ENCODE measurements at regions not wholly inside any gene's neighbourhood (a gene's known extent, or its start where the extent isn't known, plus 50 kb on each side); places are given as distances from the start of the nearest gene placed in this dataset.
A peak's percentile ranks its signal among the peaks of the same experiment; 100 is the strongest.
"Not testable (repeated sequence)": the region's sequence is repeated elsewhere in the genome, so short reads cannot be mapped to it uniquely, and the experiment has no call there.

DNA sequence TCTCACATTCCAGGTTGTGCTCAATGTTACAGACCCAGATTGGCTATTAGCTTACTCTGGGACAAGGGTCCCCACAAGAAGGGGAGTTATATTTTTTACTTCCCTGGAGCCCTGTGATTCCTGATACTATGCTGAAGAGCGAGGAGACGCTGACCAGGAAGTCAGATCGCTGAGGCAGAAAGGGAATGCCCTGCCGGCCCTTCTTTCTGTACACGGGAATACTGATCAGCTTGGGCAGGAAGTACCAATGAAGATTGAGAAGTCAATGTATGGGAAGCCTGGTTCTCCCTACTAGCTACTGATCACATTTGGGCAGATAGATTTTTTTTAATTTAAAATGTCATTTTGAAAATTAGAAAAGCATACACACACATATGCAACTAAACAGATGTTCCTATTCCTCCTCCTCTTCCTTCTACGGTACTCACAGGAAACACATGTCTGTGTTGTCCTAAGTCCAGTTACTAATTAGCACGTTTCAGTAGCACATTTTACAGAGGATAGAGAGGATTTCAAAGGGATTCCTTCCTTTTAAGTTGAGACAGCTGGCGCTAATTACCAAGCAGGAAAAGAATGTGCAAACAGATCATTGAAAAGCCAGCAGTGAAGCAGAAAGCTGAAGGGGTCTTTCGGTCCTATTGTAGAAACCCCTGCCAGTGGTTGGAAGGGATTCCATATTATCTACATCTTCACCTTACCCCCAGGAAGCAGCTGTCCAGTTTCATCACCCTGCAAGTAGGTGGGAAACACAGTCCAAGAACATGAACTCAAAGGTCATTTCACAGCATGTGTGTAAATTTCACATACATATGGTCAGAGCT, 292.4 kb downstream of the DUSP6 start:
- DNase-seq = no peak

DNA sequence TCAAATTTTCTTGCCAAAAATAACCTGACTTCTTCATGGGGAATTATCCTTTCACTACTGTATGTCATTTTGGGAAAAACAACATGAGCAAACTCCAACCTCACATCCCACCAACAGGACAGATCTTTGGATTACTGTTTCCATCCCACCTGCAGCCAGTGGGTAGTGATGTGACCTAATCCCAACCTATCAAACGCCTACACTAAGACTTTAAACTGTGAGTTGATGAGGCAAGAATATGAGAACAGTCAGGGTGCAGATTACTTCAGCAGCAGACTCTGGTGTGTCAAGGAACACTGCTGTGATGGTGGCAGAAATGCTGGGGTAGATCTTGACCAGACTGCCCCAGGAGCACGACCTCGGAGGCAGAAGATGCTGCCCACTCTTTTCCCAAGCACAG, 293.2 kb downstream of the DUSP6 start:
- DNase-seq = no peak

DNA sequence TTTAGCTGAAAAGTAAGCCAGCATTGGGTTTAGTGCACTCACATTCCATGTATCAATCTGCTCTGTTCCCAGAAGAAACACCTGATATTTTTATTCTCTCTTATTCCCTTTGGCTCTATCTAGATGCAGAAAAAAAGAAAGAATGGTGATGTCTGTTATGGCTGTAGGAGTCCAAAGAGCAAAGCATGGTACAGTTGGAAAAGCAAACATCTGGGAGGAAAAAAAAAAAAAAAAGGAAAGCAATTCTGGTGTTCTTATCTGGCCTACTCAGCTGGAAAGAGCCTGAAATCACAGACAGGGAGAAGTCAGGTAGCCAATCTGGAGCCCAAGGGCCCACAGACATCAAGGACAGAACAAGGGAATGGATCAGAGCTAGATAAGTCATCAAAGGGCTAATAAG, 293.9 kb downstream of the DUSP6 start:
- no peak for DNase-seq

DNA sequence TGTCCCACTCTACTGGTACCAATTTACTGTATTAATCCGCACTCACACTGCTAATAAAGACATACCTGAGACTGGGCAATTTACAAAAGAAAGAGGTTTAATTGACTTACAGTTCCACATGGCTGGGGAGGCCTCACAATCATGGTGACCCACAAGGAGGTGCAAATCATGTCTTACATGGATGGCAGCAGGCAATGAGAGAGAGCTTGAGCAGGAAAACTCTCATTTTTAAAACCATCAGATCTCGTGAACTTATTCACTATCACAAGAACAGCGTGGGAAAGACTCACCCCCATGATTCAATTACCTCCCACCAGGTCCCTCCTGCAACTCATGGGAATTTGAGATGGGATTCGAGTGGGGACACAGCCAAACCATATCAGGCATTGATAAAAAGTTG, 298.5 kb downstream of the DUSP6 start:
- not testable (repeated sequence) for DNase-seq

DNA sequence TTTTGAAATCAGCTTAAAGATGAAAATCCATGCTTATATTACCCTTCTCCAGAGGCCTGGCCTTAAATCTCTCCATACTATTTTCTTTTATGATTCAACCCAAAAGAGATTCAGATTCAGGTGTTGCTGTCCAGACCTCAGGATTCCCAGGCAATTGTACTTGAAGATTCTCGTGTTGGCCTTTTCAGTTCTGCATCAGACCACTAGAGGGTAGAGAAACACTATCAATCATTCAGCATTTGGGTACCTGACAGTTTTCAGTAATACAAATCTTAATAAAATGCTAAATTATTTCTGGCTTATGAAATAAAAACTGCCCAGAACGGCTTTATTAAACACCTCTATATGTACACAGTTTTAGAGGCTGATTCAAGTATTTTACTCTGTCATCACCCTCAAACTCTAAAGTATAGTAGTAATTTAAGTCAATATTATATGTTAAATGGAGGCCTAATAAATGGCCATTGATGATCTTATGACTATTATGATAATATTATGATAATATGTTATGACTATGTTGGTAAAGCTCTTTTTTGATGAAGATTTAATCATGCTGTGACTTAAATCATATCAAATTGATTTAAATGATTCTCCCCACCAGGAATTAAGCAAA, 301.1 kb downstream of the DUSP6 start:
- DNase-seq = peak; percentile 26 to 69

DNA sequence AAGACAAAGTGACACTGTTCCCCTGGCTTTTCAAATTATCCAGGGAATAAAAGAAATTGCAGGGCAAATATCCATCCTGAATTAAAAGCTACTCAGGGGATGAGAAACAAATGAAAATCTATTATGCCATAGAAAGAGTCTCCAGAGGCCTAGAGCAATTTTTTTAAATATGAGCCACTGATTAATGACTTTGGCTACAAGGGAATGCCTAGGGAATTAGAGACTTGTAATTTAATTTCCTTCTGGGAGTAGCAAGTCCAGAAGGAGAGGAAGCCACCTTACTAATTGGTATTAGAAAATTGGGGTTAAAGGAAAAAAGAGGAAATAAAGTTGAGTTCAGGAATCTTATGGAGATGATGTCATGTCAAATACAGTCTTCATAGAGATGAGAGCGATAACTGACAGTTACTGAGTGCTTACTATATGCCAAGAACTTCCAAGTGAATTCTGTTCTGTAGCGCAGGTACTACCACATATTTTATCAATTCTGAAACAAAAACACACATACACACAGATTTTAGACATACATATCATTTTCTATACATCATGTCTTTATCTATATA, 304.4 kb downstream of the DUSP6 start:
- DNase-seq = no peak

DNA sequence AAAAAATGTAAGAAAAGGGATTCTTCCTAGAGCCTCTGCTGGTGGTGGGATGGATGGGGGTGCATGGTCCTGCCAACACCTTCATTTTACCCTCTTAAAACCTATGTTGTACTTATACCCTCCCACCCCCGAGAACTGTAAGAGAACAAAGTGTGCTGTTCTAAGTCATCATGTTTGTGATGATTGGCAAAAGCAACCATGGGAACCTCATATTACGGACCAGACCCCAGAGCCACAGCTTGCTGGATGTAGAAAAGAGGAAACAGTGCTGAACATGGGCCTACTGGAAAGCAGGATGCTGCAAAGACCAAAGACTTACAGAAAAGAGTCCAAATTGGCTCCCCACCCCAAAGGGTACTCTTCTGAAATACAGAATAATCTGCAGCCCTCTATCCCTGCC, 311.2 kb downstream of the DUSP6 start:
- DNase-seq = no peak

DNA sequence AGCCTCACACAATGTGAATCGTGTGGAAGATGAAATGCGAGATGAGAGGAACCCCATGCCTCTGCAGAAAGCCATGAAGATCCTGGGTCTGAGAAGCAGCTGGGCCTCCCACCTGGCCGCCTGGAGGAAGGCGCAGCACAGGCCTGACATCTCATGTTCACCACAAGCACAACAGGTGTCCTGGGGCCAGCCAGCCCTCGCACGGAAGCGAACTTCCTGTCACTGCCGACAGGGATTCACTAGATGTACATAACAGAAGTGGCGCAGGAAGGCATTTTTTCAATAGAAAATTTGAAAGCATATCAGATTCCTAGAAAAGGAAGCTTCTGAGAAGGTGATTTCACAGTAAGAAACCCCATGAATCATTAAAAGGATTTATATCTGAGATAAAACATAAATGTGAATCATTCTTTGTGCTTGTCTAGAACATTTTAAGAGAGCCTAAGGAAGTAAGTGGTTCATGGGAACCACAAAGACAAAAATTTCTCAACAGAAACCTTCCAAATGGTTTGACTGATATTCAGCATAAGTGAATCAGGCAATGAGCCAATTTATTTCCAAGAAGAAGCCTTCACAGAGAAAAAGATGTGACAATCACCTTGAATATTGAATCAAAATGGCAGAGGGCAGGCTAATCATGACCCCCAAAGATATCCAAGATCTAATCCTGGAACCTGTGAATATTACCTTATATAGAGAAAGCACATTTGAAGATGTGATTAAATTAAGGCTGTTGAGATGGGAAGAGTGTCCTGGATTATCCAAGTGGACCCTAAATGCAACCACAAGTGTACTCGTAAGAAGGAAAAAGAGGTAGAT, 311.9 kb downstream of the DUSP6 start:
- DNase-seq = no peak

DNA sequence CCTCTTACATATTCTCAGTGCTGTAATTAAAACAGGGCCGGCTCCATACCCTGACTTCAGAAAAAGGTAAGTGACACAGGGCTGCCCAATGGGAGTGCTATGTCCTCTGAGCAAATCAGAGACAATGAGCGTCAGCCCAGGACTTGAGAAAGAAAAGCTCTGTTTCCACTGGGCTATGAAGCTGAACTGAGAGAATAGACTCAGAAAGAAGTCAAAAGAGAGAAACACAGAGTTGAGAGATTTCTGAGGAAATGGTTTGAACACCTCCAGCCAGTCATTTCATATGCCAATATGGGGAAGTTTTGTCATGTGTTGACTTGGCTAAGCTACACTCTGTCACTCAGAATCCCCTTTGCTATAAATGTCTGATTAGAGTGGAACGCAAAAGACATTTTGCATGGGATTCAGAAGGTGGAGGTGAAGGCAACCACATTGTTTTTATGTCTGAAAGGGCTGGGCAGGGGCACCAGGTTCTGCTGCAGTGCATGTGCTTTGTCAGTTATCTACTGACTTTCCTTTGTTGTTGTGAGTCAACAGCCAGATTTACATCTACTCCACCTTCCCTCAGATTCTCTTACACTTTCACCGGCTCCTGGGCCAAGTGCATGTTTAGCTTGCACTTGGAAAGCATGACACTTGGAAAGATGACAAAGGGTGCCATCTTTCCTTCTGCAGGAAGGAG, 313.3 kb downstream of the DUSP6 start:
- no peak for DNase-seq

DNA sequence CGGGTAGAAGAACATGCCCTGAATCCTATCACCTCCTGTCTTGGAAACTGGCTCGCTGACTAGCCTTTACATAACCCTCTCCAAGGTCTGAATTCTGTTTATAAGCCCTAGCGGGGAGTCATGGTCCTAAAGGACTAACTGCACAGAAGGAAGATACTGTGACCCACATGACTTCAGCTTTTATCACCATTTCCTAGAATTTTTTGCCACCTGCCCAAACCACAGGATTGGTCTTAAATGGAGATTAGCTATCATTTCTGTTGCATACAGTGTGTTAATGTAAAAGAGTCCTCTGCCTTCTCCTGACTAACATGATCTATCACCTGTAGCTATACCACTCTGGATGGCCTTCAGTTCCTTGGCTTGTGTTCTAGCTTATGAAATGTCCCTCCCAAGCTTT, 319.2 kb downstream of the DUSP6 start:
- DNase-seq = no peak

DNA sequence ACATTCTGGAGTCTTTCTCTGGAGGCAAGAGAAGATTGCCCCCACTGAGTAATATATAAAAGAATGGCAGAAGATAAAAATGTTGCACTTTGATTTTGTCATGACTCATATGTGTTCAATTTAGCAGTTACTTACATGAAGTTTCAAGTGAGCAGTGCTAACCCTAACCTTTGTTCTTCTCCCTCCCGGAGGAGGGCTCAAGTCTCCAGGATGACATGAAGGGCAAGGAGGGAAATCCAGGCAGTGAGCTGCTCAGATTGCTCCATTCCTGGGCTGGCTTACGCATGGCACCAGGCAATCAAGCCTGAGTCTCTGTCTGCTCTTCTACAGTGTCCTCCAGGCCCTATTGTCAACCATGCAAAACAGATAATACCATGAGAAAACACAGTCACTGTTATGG, 322.3 kb downstream of the DUSP6 start:
- DNase-seq = no peak

DNA sequence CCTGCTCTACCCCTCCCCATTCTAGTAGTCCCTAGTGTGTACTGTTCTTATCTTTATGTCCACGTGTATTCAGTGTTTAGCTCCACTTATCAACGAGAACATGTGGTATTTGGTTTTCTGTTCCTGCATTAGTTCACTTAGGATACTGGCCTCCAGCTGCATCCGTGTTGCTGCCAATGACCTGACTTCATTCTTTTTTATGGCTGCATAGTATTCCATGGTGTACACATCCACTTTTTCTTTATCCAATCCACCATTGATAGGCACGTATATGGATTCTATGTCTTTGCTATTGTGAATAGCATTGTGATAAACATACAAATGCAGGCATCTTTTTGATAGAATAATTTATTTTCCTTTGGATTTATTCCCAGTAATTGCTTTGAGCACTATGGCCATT, 327.7 kb downstream of the DUSP6 start:
- no peak for DNase-seq

DNA sequence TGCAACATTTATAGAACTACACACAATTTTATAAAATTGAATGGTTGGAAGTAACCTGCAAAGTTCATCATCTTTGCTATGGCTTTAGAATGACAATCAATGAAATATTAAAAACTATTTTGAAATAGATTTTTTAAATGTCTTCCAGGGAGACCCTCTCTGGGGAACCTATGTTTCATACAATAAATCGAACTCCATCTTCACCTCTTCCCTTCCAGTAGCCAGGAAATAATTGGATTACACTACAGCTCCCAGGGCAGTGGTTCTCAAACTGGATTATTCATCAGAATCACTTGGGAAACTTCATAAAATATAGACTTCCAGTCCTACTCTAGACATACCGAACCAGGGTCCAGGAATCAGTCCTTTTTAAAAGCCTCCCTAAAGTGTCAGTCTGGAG, 328.4 kb downstream of the DUSP6 start:
- DNase-seq = no peak

DNA sequence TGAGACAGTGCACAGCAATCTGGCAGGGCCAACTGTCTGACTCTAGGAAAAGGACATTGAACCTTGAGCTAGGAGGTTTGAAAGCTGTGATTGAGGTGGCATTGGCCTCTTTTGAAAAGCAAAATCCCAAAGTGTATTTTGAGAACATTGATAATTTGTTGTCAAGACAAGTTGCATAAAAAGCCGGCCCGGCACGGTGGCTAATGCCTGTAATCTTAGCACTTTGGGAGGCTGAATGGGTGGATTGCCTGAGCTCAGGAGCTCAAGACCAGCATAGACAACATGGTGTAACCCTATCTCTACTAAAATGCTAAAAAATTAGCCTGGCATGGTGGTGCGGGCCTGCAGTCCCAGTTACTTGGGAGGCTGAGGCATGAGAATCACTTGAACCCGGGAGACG, 331.6 kb downstream of the DUSP6 start:
- DNase-seq = no peak

DNA sequence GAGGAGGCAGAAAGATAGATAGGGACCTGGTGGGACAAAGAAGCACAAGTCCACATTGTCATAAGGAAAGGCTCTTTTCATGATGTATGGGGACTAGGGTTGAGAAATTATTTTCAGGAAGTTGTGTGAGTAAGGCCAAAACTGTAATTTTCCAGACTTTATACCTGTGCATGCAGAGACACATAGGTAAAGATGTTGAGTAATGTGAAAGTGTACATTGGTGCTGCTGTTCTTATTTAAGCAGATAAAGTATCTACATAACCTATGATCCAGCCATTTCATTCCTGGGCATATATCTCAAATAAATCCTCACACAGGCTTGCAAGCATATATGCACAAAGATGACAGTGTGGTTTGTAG, 332.2 kb downstream of the DUSP6 start:
- DNase-seq = no peak

DNA sequence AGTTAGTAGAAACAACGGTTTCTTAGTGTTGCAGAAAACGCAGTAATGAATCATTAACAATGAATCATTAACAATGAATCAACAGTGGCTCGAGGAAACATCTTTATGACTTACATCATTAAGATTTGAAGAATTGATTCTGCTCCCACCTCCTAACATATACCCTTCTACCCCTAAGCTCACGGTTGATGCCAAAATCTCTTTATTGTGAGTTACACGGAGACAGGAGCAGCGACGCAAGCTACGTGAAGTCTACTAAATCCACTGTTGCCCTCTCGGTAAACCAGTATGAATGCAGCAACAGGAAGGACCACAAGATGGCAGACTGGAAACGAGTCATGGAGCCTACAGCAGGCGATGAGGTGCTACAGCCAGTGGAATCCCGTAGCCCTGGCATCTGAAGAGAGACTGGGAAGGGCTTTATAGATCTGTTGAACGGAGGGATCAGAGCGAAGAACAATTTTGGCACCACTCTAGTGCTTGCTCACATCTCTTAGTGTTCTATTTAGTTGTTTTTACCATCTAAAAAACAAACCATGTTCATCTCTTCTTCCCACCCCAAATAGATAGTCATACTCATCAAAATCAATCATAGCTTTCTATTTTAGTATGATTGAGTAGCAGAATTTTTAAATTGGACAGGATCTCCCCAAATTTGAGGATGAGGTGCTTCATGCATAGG, 332.7 kb downstream of the DUSP6 start:
- peak; percentile 81 to 89 for DNase-seq

DNA sequence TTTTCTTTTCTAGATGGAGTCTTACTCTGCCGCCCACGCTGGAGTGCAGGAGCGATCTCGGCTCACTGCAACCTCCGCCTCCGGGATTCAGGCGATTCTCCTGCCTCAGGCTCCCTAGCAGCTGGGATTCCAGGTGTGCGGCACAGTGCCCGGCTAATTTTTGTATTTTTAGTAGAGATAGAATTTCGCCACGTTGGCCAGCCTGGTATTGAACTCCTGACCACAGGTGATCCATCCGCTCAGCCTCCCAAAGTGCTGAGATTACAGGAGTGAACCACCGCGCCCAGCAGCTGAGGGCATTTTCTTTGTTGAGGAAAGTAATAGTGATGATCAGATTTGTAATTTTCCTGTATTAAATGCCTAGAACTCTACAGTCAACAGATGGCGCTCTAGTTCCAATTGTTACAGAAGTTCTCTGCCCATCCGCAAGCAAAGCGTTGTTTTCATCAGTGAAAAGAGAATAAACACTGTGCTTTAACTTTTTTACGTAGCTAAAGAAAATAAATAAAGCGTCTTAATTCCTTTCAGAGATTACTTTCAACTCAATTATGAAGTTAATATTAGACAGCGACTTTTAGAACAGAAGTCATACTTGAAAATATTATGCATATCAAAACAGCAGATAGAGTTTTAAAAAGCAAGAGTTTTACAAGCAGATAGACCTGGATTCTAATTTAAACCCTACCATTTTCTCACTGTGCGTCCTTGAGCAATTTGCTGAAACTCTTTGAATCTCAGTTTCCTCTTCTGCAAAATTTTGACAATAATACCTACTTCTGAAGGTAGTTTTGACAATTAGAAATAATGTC, 335.1 kb downstream of the DUSP6 start:
- DNase-seq = peak; percentile 63 to 83

DNA sequence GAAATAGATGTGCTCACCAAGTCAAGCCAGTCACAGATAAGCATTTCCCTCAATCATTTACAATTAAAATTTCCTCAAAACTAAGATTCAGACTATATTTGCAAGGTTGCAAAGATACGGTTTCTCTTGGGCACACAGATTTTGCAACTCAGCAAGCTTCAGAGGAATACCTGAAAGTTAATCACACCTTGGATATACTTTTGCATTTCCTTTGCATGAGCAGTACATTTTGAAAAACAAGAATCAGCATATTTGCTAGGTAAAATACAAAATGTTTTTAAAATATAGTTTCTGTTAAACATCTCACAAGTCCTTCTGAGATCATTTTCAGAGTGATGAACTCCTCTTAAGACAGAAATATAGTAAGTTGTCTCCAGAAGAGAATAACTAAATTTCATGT, 336.9 kb downstream of the DUSP6 start:
- no peak for DNase-seq

DNA sequence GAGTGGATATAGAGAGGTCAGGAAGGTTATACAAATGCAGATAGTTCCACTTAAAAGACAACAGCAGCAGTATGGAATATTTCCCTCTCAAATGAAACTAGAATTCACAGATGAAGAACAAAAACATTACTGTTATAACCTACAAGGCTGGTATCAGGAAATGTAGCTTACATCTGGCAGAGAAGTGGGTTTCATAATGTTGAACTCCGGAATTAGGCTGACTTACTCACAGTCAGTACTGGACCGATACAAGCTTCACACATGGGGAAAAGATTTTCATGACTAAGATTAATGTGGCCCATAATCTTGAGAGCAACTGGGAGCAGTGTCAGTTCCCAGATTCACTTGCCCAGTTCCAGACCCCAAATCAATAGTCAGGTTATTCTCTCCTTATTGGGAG, 353.9 kb downstream of the DUSP6 start:
- DNase-seq = no peak

DNA sequence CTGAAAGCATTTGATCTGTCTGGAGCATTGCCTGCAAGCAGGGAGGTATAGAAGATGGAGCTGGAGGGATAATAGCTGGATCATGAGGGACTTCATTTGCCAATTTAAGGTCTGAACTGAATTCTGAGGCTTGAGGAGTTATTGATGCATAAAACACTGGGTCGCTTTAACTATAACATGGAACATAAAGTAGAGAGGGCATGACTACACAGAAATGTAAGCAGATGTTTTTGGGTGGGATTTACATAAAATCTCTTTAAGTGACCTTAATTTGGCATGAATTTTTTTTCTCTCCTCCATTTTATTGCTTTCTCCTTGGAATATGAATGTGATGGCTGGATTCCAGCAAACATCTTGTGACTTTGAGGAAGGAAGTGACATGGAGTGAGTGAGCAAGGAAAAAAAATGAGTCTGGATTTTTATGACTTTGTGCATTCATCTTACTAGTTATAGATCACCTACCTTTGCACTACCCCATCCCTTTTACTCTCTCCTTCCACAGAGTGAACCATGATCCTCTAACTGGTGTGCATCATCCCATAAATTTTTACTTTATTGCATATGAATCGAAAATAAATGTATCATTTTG, 356.0 kb downstream of the DUSP6 start:
- no peak for DNase-seq

DNA sequence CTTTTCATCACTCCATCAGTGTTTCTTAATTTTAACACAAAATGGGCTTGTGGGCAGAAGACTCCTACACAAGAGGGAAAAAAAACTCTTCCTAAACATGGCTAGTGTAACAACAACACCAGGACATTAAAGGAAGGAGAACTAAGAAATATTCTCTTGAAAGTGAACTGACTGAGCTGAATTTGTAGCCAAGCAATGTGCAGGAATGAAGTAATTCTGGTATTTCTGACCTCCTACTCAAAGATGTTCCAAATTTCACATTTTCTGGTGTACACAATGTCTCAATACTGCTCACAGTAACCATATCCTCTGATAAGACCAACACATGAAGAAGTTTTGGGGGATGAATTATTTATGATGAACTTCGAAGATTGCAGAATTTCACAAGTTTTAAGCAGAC, 357.3 kb downstream of the DUSP6 start:
- no peak for DNase-seq
